ENCODE measurements at regions not wholly inside any gene's neighbourhood (a gene's known extent, or its start where the extent isn't known, plus 50 kb on each side); places are given as distances from the start of the nearest gene placed in this dataset.
"Not testable (repeated sequence)": the region's sequence is repeated elsewhere in the genome, so short reads cannot be mapped to it uniquely, and the experiment has no call there.

DNA sequence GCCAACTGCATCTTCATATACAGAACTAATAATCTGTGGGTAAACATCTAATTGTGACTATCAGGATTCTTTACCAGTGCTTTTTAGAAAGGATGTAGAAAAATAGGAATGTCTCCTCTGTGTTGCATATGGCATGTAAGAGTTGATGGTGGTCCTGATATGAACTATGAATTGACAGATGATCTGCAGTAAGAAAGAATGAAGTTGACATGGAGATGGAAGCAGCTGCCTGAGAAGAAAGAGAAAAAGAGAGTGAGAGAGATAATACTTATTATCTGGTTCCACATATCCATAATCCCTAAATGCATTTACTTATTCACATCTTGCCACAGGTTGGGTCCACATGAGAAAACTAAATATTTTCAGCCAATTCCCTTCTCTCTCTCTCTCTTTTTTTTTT lies 1022.9 kb downstream of the SLC6A15 start:
- H3K36me3 Mint-ChIP-seq (ENCODE audit: low read depth): no peaks in the 10 kb centered on the region
- H3K27me3 Mint-ChIP-seq (ENCODE audit: low read depth): no peaks in the 10 kb centered on the region
- peaks cover 4% of the 10 kb centered on the region for H3K9me3 Mint-ChIP-seq
- H3K4me1 Mint-ChIP-seq (ENCODE audit: low read depth): no peaks in the 10 kb centered on the region
- no peak for DNase-seq (ENCODE audit: low spot score)
- intact Hi-C loops (cut with micrococcal nuclease): no loop called here
- no peak overlapping the region for H3K27ac Mint-ChIP-seq
- no peak overlapping the region for H3K4me3 Mint-ChIP-seq (ENCODE audit: low read depth)

- DNase-seq (ENCODE audit: low spot score): no peak
- intact Hi-C loops (cut with micrococcal nuclease): no loop called here
- Mint-ChIP-seq H3K4me3 (ENCODE audit: low read depth) (no peak overlapping the region), H3K9me3 (peaks cover 4% of the 10 kb centered on the region), H3K36me3 (ENCODE audit: low read depth) (no peaks in the 10 kb centered on the region), H3K27me3 (ENCODE audit: low read depth) (no peaks in the 10 kb centered on the region), H3K27ac (no peak overlapping the region), H3K4me1 (ENCODE audit: low read depth) (no peaks in the 10 kb centered on the region)
These were observed 1026.1 kb downstream of the SLC6A15 start for GRCh38 chr12:83886479-83886878.

DNA sequence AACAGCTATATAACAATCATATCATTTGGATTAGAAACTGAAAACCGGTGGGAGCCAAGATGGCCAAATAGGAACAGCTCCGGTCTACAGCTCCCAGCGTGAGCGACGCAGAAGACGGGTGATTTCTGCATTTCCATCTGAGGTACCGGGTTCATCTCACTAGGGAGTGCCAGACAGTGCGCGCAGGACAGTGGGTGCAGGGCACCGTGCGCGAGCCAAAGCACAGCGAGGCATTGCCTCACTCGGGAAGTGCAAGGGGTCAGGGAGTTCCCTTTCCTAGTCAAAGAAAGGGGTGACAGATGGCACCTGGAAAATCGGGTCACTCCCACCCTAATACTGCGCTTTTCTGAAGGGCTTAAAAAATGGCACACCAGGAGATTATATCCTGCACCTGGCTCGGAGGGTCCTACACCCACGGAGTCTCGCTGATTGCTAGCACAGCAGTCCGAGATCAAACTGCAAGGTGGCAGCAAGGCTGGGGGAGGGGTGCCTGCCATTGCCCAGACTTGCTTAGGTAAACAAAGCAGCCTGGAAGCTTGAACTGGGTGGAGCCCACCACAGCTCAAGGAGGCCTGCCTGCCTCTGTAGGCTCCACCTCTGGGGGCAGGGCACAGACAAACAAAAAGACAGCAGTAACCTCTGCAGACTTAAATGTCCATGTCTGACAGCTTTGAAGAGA lies 1041.5 kb downstream of the SLC6A15 start:
- H3K9me3 Mint-ChIP-seq; intact Hi-C loops (cut with micrococcal nuclease); DNase-seq (ENCODE audit: low spot score); H3K4me3 Mint-ChIP-seq (ENCODE audit: low read depth); H3K27ac Mint-ChIP-seq; H3K36me3 Mint-ChIP-seq (ENCODE audit: low read depth); H3K4me1 Mint-ChIP-seq (ENCODE audit: low read depth); H3K27me3 Mint-ChIP-seq (ENCODE audit: low read depth): not testable (repeated sequence)

GRCh38 chr12:83866477-83866876 lies 1046.1 kb downstream of the SLC6A15 start:
- H3K27ac Mint-ChIP-seq: no peak overlapping the region
- H3K4me3 Mint-ChIP-seq (ENCODE audit: low read depth): no peak overlapping the region

DNA sequence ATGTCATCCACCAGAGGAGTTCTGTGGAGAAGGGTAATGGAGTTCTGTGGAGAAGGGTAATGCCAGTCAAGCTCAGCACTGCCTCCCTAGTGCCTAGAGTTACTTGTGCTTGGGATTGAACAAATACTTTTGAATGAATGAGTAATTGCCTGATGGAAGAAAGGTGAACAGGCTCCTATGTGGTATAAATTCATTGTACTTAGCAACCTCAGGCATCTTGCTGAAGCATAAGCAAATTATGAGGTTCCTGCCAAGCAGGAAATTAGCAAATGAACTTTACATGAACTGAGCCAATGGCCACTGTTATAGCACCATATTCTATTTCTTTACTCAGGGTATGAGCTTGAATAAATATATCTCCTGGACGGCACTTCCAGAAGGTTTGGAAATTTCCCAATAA lies 1047.2 kb downstream of the SLC6A15 start:
- no peaks in the 10 kb centered on the region for H3K36me3 Mint-ChIP-seq (ENCODE audit: low read depth)

More at GRCh38 chr12:83866477-83866876, 1046.1 kb downstream of the SLC6A15 start:
- no peaks in the 10 kb centered on the region for H3K36me3 Mint-ChIP-seq (ENCODE audit: low read depth)
- no peaks in the 10 kb centered on the region for H3K9me3 Mint-ChIP-seq
- no peaks in the 10 kb centered on the region for H3K27me3 Mint-ChIP-seq (ENCODE audit: low read depth)
- intact Hi-C loops (cut with micrococcal nuclease): no loop called here
- DNase-seq (ENCODE audit: low spot score): no peak
- H3K4me1 Mint-ChIP-seq (ENCODE audit: low read depth): no peaks in the 10 kb centered on the region

GRCh38 chr12:83864054-83864453 lies 1048.5 kb downstream of the SLC6A15 start:
- Mint-ChIP-seq H3K4me3 (ENCODE audit: low read depth) (no peak overlapping the region), H3K36me3 (ENCODE audit: low read depth) (no peaks in the 10 kb centered on the region), H3K27me3 (ENCODE audit: low read depth) (no peaks in the 10 kb centered on the region), H3K4me1 (ENCODE audit: low read depth) (no peaks in the 10 kb centered on the region), H3K27ac (no peak overlapping the region), H3K9me3 (peaks cover 2% of the 10 kb centered on the region)
- no peak for DNase-seq (ENCODE audit: low spot score)
- intact Hi-C loops (cut with micrococcal nuclease): no loop called here

More for the DNA sequence above, 1047.2 kb downstream of the SLC6A15 start:
- Mint-ChIP-seq H3K4me1 (ENCODE audit: low read depth) (no peaks in the 10 kb centered on the region), H3K4me3 (ENCODE audit: low read depth) (no peak overlapping the region), H3K27me3 (ENCODE audit: low read depth) (no peaks in the 10 kb centered on the region), H3K27ac (no peak overlapping the region), H3K9me3 (no peaks in the 10 kb centered on the region)
- intact Hi-C loops (cut with micrococcal nuclease): no loop called here
- no peak for DNase-seq (ENCODE audit: low spot score)

- no peak for DNase-seq (ENCODE audit: low spot score)
- H3K27me3 Mint-ChIP-seq (ENCODE audit: low read depth): no peaks in the 10 kb centered on the region
- H3K9me3 Mint-ChIP-seq: peaks cover 39% of the 10 kb centered on the region
- H3K36me3 Mint-ChIP-seq (ENCODE audit: low read depth): no peaks in the 10 kb centered on the region
- H3K27ac Mint-ChIP-seq: no peak overlapping the region
- H3K4me1 Mint-ChIP-seq (ENCODE audit: low read depth): no peaks in the 10 kb centered on the region
- H3K4me3 Mint-ChIP-seq (ENCODE audit: low read depth): no peak overlapping the region
- intact Hi-C loops (cut with micrococcal nuclease): no loop called here
These were observed 1053.6 kb downstream of the SLC6A15 start for GRCh38 chr12:83859021-83859420.

DNA sequence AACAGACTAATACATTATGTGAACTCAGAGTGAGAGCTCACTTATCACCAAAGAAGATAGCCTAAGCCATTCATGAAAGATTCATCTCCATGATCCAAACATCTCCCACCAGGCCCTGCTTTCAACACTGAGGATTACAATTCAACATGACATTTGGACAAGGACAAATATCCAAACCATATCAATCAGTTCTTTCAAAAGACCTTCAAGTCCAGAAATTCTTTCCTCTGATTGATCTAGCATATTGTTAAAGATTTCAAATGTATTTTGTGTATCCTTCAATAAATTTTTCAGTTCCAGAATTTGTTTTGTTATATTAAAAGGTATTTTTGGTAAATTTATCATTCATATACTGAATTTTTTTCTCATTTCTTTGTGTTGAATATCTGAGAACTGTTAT lies 1055.8 kb downstream of the SLC6A15 start:
- DNase-seq (ENCODE audit: low spot score): no peak
- Mint-ChIP-seq H3K27me3 (ENCODE audit: low read depth) (no peaks in the 10 kb centered on the region), H3K36me3 (ENCODE audit: low read depth) (no peaks in the 10 kb centered on the region), H3K9me3 (peaks cover 54% of the 10 kb centered on the region), H3K27ac (no peak overlapping the region), H3K4me1 (ENCODE audit: low read depth) (no peaks in the 10 kb centered on the region), H3K4me3 (ENCODE audit: low read depth) (no peak overlapping the region)
- intact Hi-C loops (cut with micrococcal nuclease): no loop called here

DNA sequence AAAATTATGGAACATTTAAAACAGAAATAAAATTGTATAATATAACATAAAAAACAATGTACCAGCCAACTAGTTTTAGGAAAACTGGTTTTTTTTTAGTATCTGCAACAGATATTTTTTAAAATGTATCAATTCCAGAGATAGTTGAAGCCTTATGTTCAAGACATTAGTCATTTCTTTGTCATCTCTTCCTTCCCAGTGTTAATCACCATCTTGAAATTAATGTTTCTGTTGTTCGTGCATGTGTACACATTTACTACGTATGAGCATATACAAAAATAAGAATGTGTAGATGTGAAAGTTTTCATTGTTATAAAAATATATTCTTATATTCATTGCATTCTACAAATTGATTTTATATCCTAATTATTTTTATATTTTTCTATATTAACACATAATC lies 1062.1 kb downstream of the SLC6A15 start:
- Mint-ChIP-seq H3K4me3 (ENCODE audit: low read depth) (no peak overlapping the region), H3K9me3 (peaks cover 24% of the 10 kb centered on the region), H3K4me1 (ENCODE audit: low read depth) (no peaks in the 10 kb centered on the region), H3K27ac (no peak overlapping the region), H3K27me3 (ENCODE audit: low read depth) (no peaks in the 10 kb centered on the region), H3K36me3 (ENCODE audit: low read depth) (no peaks in the 10 kb centered on the region)
- intact Hi-C loops (cut with micrococcal nuclease): no loop called here
- DNase-seq (ENCODE audit: low spot score): no peak

GRCh38 chr12:83848702-83849101 lies 1063.9 kb downstream of the SLC6A15 start:
- H3K27me3 Mint-ChIP-seq (ENCODE audit: low read depth): no peaks in the 10 kb centered on the region
- H3K36me3 Mint-ChIP-seq (ENCODE audit: low read depth): no peaks in the 10 kb centered on the region
- H3K4me1 Mint-ChIP-seq (ENCODE audit: low read depth): no peaks in the 10 kb centered on the region
- intact Hi-C loops (cut with micrococcal nuclease): no loop called here
- no peak for DNase-seq (ENCODE audit: low spot score)
- no peak overlapping the region for H3K4me3 Mint-ChIP-seq (ENCODE audit: low read depth)
- no peak overlapping the region for H3K27ac Mint-ChIP-seq
- H3K9me3 Mint-ChIP-seq: peaks cover 13% of the 10 kb centered on the region

GRCh38 chr12:83843541-83843940 lies 1069.1 kb downstream of the SLC6A15 start:
- H3K4me3 Mint-ChIP-seq (ENCODE audit: low read depth): no peak overlapping the region
- H3K36me3 Mint-ChIP-seq (ENCODE audit: low read depth): no peaks in the 10 kb centered on the region
- H3K4me1 Mint-ChIP-seq (ENCODE audit: low read depth): no peaks in the 10 kb centered on the region
- no peaks in the 10 kb centered on the region for H3K27me3 Mint-ChIP-seq (ENCODE audit: low read depth)
- no peak for DNase-seq (ENCODE audit: low spot score)
- intact Hi-C loops (cut with micrococcal nuclease): no loop called here
- H3K27ac Mint-ChIP-seq: no peak overlapping the region
- no peaks in the 10 kb centered on the region for H3K9me3 Mint-ChIP-seq

DNA sequence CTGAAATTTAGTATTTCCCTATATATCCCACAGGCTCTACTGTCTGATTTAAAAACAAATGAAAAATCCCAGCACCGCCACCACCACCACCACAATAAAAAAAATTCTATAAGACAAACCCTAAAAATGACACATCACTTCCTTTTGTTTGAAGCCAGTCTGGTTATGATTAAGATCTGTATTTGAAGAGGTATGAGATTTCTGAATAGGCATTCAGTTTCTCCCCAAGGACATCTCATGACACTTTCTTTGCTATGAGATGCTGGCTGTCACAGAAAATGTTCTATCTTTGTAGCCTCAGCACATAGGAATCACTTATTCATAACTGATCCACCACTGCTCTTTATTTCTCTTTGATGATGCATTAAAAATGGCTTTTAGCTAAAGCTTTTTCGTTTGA lies 1071.0 kb downstream of the SLC6A15 start:
- no peak overlapping the region for H3K27ac Mint-ChIP-seq
- DNase-seq (ENCODE audit: low spot score): no peak
- H3K4me1 Mint-ChIP-seq (ENCODE audit: low read depth): no peaks in the 10 kb centered on the region
- H3K9me3 Mint-ChIP-seq: no peaks in the 10 kb centered on the region
- no peak overlapping the region for H3K4me3 Mint-ChIP-seq (ENCODE audit: low read depth)
- no peaks in the 10 kb centered on the region for H3K36me3 Mint-ChIP-seq (ENCODE audit: low read depth)
- intact Hi-C loops (cut with micrococcal nuclease): no loop called here
- no peaks in the 10 kb centered on the region for H3K27me3 Mint-ChIP-seq (ENCODE audit: low read depth)

DNA sequence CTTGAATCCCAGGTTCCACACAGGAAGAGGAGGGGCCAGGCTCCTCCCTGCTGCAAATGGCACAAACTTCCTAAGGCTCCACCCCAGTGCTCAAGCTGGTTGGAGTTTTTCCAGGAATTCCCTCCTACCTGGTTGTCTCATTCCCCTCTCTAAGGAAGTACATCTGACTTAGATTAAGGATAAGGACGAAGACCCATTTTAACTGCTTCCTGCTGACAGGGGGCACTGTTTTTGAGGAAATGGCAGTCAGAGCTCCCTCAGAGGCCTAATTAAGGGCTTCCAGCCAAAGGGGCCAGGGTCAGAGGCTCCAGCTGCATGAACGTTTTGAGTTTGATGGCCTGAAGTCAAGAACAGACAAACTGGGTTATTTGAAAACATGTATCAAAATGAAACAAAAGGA lies 1084.7 kb downstream of the SLC6A15 start:
- no peaks in the 10 kb centered on the region for H3K27me3 Mint-ChIP-seq (ENCODE audit: low read depth)
- DNase-seq (ENCODE audit: low spot score): no peak
- H3K36me3 Mint-ChIP-seq (ENCODE audit: low read depth): no peaks in the 10 kb centered on the region
- intact Hi-C loops (cut with micrococcal nuclease): loop anchor here (2.0 to 10.0 kb wide), 3 partner anchors 675 to 1141 kb away; partner anchors contain the start of gene TMTC2
- no peak overlapping the region for H3K4me3 Mint-ChIP-seq (ENCODE audit: low read depth)
- H3K4me1 Mint-ChIP-seq (ENCODE audit: low read depth): no peaks in the 10 kb centered on the region
- no peak overlapping the region for H3K27ac Mint-ChIP-seq
- H3K9me3 Mint-ChIP-seq: no peaks in the 10 kb centered on the region

DNA sequence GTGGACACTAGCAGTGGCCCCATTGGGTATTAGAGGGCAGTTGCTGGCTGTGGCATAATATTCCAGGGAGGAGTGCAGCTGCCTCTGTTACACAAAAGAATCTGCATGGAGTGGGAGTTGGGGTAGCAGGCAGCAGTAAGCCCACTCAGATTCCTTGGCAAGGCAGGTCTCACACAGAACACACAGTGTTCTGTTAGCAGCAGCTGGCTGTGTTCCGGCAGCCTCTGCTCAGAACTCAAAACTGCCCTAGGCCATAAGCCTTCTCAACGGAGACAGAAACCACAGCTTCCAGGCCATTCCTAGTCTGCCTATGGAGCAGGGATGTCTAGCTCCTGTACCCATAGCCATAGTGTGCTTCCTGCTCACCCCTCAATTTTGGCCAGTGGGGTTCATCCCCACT lies 1085.4 kb downstream of the SLC6A15 start:
- H3K36me3 Mint-ChIP-seq (ENCODE audit: low read depth): no peaks in the 10 kb centered on the region
- no peaks in the 10 kb centered on the region for H3K9me3 Mint-ChIP-seq
- no peak overlapping the region for H3K4me3 Mint-ChIP-seq (ENCODE audit: low read depth)
- H3K4me1 Mint-ChIP-seq (ENCODE audit: low read depth): no peaks in the 10 kb centered on the region
- DNase-seq (ENCODE audit: low spot score): no peak
- intact Hi-C loops (cut with micrococcal nuclease): loop anchor here (2.0 to 10.0 kb wide), 3 partner anchors 676 to 1140 kb away; partner anchors contain the start of gene TMTC2
- no peaks in the 10 kb centered on the region for H3K27me3 Mint-ChIP-seq (ENCODE audit: low read depth)
- no peak overlapping the region for H3K27ac Mint-ChIP-seq

All from activated T-helper 2 cell treated with anti-CD3 and anti-CD28 coated beads, Interferon-gamma antibody, Interleukin-2, Interleukin-4, amounts not matched to agents 10 μg/mL and 5 μg/mL and 100 μg/mL, durations not matched to agents 14 hours and 24 hours and 36 hours (primary cell).